GM10266 (cell line): ENCODE measurements at regions not wholly inside any gene's neighbourhood (a gene's known extent, or its start where the extent isn't known, plus 50 kb on each side); places are given as distances from the start of the nearest gene placed in this dataset.
"Not testable (repeated sequence)": the region's sequence is repeated elsewhere in the genome, so short reads cannot be mapped to it uniquely, and the experiment has no call there.

Source experiments
- DNase-seq: peaks from one replicate; pipeline ENCODE4 v3.0.0; 2012; ENCODE audit errors: extremely low spot score
- TF ChIP-seq, protein P1 (sequence below): IDR thresholded peaks from 2 replicates; pipeline ENCODE4 v1.5.1; 2012; ENCODE audit warnings: mild to moderate bottlenecking, low read depth; ENCODE audit not compliant: control insufficient read depth, insufficient read depth; ENCODE audit errors: missing control alignments

DNA sequence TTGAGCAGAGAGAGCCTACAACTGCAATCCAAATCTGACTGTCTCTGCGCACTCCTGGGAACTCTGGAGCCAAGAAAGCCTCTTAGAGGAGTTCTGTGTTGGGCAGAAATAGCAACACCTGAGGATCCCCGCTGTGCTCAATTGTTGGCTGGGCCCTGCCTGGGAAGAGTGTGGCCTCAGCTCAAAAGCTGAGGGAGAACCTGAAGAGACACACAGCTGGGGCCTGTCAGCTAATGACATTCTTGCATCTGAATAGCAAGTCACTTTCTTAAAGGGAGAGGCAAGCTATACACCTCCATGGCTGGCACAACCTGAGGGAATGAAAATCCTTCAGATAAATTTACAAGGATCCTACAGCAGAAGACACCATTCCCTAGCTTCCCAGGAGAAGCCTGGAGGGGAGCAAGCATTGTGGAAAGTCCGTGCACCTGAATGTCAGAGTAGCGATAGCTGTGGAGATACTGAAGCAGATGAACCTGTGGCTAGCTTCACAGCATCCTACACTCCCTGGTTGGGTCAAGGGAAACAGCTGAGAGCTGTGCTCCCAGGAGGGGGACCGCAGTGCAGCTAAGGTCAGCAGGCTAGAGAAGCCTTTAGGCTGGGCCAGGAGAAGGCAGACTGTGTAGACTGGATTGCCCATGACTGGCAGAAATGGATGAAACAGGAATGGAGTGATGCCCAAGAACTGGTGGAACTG, 159.9 kb upstream of the PFN2 start:
- TF ChIP-seq, protein P1, sequence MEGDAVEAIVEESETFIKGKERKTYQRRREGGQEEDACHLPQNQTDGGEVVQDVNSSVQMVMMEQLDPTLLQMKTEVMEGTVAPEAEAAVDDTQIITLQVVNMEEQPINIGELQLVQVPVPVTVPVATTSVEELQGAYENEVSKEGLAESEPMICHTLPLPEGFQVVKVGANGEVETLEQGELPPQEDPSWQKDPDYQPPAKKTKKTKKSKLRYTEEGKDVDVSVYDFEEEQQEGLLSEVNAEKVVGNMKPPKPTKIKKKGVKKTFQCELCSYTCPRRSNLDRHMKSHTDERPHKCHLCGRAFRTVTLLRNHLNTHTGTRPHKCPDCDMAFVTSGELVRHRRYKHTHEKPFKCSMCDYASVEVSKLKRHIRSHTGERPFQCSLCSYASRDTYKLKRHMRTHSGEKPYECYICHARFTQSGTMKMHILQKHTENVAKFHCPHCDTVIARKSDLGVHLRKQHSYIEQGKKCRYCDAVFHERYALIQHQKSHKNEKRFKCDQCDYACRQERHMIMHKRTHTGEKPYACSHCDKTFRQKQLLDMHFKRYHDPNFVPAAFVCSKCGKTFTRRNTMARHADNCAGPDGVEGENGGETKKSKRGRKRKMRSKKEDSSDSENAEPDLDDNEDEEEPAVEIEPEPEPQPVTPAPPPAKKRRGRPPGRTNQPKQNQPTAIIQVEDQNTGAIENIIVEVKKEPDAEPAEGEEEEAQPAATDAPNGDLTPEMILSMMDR, result no peak
- DNase-seq, result no peak

DNA sequence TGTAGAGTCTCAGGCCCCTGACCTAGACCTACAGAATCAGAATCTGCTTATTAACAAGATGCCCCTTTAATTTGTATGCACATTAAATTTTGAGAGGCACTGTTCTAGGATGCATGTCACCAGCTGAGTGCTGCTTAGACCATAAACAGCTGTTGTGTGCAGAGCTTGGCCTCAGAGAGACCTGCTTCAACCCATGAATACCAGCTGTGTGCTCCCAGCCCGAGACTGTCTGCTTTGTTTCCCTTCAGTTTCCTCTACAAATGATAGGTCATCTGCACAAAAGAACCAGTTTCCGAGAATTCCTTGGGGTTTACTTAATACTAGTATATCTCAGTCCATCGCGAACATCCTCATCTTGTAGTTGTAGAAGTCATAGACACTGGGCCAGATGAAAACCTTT, 158.5 kb upstream of the PFN2 start:
- TF ChIP-seq, protein P1, result no peak
- no peak for DNase-seq

- no peak for DNase-seq
- TF ChIP-seq, protein P1, result no peak
These were observed 157.4 kb upstream of the PFN2 start for GRCh38 chr3:150128126-150128525.

- TF ChIP-seq, protein P1, result no peak
- DNase-seq, result no peak
These were observed 156.4 kb upstream of the PFN2 start for GRCh38 chr3:150127011-150127490.

DNA sequence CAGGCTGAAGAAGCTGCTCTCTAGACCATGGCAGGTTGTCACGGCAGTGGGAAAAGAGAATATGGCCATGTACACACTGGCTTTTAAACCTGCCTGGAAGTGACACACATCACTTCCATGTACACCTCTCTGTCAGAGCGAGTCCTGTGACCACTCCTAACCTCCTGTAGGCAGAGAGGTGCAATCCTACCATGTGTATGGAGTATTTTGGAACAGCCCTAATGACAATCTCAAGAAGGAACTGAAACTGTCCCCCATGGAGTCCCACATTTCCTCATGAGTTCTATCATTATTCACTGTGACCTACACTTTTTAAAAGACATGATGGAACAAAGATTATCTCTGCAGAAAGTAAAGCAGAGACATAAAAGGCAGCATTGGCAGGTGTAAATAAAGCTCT, 153.4 kb upstream of the PFN2 start:
- no peak for DNase-seq
- TF ChIP-seq, protein P1, result no peak

GRCh38 chr3:150123249-150123648, 152.6 kb upstream of the PFN2 start:
- not testable (repeated sequence) for DNase-seq

GRCh38 chr3:150118219-150118618, 147.5 kb upstream of the PFN2 start:
- TF ChIP-seq, protein P1, result no peak
- no peak for DNase-seq

GRCh38 chr3:150117076-150117475, 146.4 kb upstream of the PFN2 start:
- DNase-seq, result no peak
- TF ChIP-seq, protein P1, result no peak
